ENCODE measurements at regions not wholly inside any gene's neighbourhood (a gene's known extent, or its start where the extent isn't known, plus 50 kb on each side); places are given as distances from the start of the nearest gene placed in this dataset.

- peak; percentile 73 for DNase-seq (ENCODE audit: unreplicated experiment)
- no peaks in the 10 kb centered on the region for H3K9me3 Mint-ChIP-seq (ENCODE audit: unreplicated experiment)
- BruUV-seq (replicated peaks) = no TSS peak
- no peak for TF ChIP-seq CTCF (IDR thresholded peaks at IDR 0.05; ENCODE audit: unreplicated experiment)
- ChIA-PET POLR2A (interaction anchor here (1.1 to 1.5 kb wide), 2 partner anchors 14 to 50 kb away, joined by 3 read pairs; no protein-coding TSS in a partner anchor), CTCF (no interaction called here)
- peak overlapping the region; percentile 79 for H3K27ac Mint-ChIP-seq (ENCODE audit: low read depth, unreplicated experiment)
- H3K4me1 Mint-ChIP-seq (ENCODE audit: insufficient read depth, unreplicated experiment) = peaks cover 17% of the 10 kb centered on the region
- intact Hi-C loops (cut with micrococcal nuclease) = no loop called here
- no peak overlapping the region for H3K4me3 Mint-ChIP-seq (ENCODE audit: unreplicated experiment)
- no peaks in the 10 kb centered on the region for H3K27me3 Mint-ChIP-seq (ENCODE audit: insufficient read depth, unreplicated experiment)
- H3K36me3 Mint-ChIP-seq (ENCODE audit: insufficient read depth, unreplicated experiment) = no peaks in the 10 kb centered on the region
Measured at GRCh38 chr2:226611944-226612318, 187.7 kb downstream of the IRS1 start.

- no peak for DNase-seq (ENCODE audit: unreplicated experiment)
- no peak for TF ChIP-seq CTCF (IDR thresholded peaks at IDR 0.05; ENCODE audit: unreplicated experiment)
- peak overlapping the region; percentile 79 for H3K27ac Mint-ChIP-seq (ENCODE audit: low read depth, unreplicated experiment)
- H3K4me1 Mint-ChIP-seq (ENCODE audit: insufficient read depth, unreplicated experiment) = peaks cover 17% of the 10 kb centered on the region
- ChIA-PET CTCF (no interaction called here), POLR2A (interaction anchor here (1.1 to 1.5 kb wide), 3 partner anchors 12 to 49 kb away, joined by 3 to 4 read pairs (median 3); no protein-coding TSS in a partner anchor)
- H3K4me3 Mint-ChIP-seq (ENCODE audit: unreplicated experiment) = no peak overlapping the region
- no peaks in the 10 kb centered on the region for H3K27me3 Mint-ChIP-seq (ENCODE audit: insufficient read depth, unreplicated experiment)
- H3K9me3 Mint-ChIP-seq (ENCODE audit: unreplicated experiment) = no peaks in the 10 kb centered on the region
- no peaks in the 10 kb centered on the region for H3K36me3 Mint-ChIP-seq (ENCODE audit: insufficient read depth, unreplicated experiment)
- BruUV-seq (replicated peaks) = no TSS peak
- intact Hi-C loops (cut with micrococcal nuclease) = no loop called here
Measured at GRCh38 chr2:226611196-226611943, 188.2 kb downstream of the IRS1 start.

- Mint-ChIP-seq H3K4me1 (ENCODE audit: insufficient read depth, unreplicated experiment) (peaks cover 17% of the 10 kb centered on the region), H3K27me3 (ENCODE audit: insufficient read depth, unreplicated experiment) (no peaks in the 10 kb centered on the region), H3K9me3 (ENCODE audit: unreplicated experiment) (no peaks in the 10 kb centered on the region), H3K4me3 (ENCODE audit: unreplicated experiment) (no peak overlapping the region), H3K27ac (ENCODE audit: low read depth, unreplicated experiment) (no peak overlapping the region), H3K36me3 (ENCODE audit: insufficient read depth, unreplicated experiment) (no peaks in the 10 kb centered on the region)
- no peak for DNase-seq (ENCODE audit: unreplicated experiment)
- POLR2A ChIA-PET = no interaction called here
- no TSS peak for BruUV-seq (replicated peaks)
- intact Hi-C loops (cut with micrococcal nuclease) = no loop called here
- no peak for TF ChIP-seq CTCF (IDR thresholded peaks at IDR 0.05; ENCODE audit: unreplicated experiment)
- CTCF ChIA-PET = interaction anchor here (0.6 kb wide), 1 partner anchor 375 kb away, joined by 3 read pairs; no protein-coding TSS in a partner anchor
Measured at GRCh38 chr2:226609366-226609765, 190.3 kb downstream of the IRS1 start.

GRCh38 chr2:226608451-226608850 is 191.2 kb downstream of the IRS1 start:
- BruUV-seq (replicated peaks) = no TSS peak
- DNase-seq (ENCODE audit: unreplicated experiment) = no peak
- Mint-ChIP-seq H3K9me3 (ENCODE audit: unreplicated experiment) (no peaks in the 10 kb centered on the region), H3K4me3 (ENCODE audit: unreplicated experiment) (no peak overlapping the region), H3K27ac (ENCODE audit: low read depth, unreplicated experiment) (no peak overlapping the region), H3K27me3 (ENCODE audit: insufficient read depth, unreplicated experiment) (no peaks in the 10 kb centered on the region), H3K36me3 (ENCODE audit: insufficient read depth, unreplicated experiment) (no peaks in the 10 kb centered on the region), H3K4me1 (ENCODE audit: insufficient read depth, unreplicated experiment) (peaks cover 17% of the 10 kb centered on the region)
- ChIA-PET CTCF (interaction anchor here (0.5 to 0.7 kb wide), 2 partner anchors 143 to 943 kb away, joined by 3 to 4 read pairs; no protein-coding TSS in a partner anchor), POLR2A (no interaction called here)
- TF ChIP-seq CTCF (IDR thresholded peaks at IDR 0.05; ENCODE audit: unreplicated experiment) = no peak
- intact Hi-C loops (cut with micrococcal nuclease) = no loop called here

All from MCF 10A (cell line).